H9 (cell line): ENCODE measurements at regions not wholly inside any gene's neighbourhood (a gene's known extent, or its start where the extent isn't known, plus 50 kb on each side); places are given as distances from the start of the nearest gene placed in this dataset.

Experiments
- DNase-seq: peaks from one replicate; pipeline ENCODE4 v3.0.0-alpha.2; 2017
- H2AFZ ChIP-seq: one replicate; pipeline ENCODE4 v1.6.1; 2013; ENCODE audit warnings: mild to moderate bottlenecking, low read length, control low read depth, moderate library complexity
- H2AK5ac ChIP-seq: 2 replicates; pipeline ENCODE4 v1.6.1; 2013; ENCODE audit warnings: low read length, control low read depth, mixed read lengths; ENCODE audit not compliant: insufficient read length
- H2BK120ac ChIP-seq: one replicate; pipeline ENCODE4 v1.6.1; 2013; ENCODE audit warnings: low read depth, mild to moderate bottlenecking, low read length, control low read depth, inconsistent platforms; ENCODE audit not compliant: poor library complexity, severe bottlenecking
- H2BK12ac ChIP-seq: 2 replicates; pipeline ENCODE4 v1.6.1; 2013; ENCODE audit warnings: low read length, control low read depth, mixed read lengths, low read depth; ENCODE audit not compliant: insufficient read length
- H2BK15ac ChIP-seq: 2 replicates; pipeline ENCODE4 v1.6.1; 2013; ENCODE audit warnings: low read depth, low read length, control low read depth
- H2BK20ac ChIP-seq: one replicate; pipeline ENCODE4 v1.6.1; 2013; ENCODE audit warnings: low read depth, mild to moderate bottlenecking, low read length, control low read depth, inconsistent platforms; ENCODE audit not compliant: poor library complexity, severe bottlenecking
- H2BK5ac ChIP-seq: 2 replicates; pipeline ENCODE4 v1.6.1; 2013; ENCODE audit warnings: low read length, control low read depth, mixed read lengths; ENCODE audit not compliant: insufficient read length
- H3K14ac ChIP-seq: 2 replicates; pipeline ENCODE4 v1.6.1; 2013; ENCODE audit warnings: low read length, control low read depth; ENCODE audit not compliant: insufficient read depth
- H3K18ac ChIP-seq: 2 replicates; pipeline ENCODE4 v1.6.1; 2013; ENCODE audit warnings: low read depth, mild to moderate bottlenecking, mixed read lengths, low read length, control low read depth; ENCODE audit not compliant: insufficient read length
- H3K23ac ChIP-seq: 2 replicates; pipeline ENCODE4 v1.6.1; 2013; ENCODE audit warnings: low read length, control low read depth, mixed read lengths, low read depth; ENCODE audit not compliant: insufficient read length
- H3K23me2 ChIP-seq: 2 replicates; pipeline ENCODE4 v1.6.1; 2013; ENCODE audit warnings: low read depth, mild to moderate bottlenecking, mixed read lengths, low read length, control low read depth; ENCODE audit not compliant: insufficient read length, poor library complexity, severe bottlenecking
- H3K27ac ChIP-seq: 2 replicates; pipeline ENCODE4 v1.5.1; 2013; ENCODE audit warnings: low read length, control low read depth, mixed read lengths, low read depth; ENCODE audit not compliant: insufficient read length
- H3K27me3 ChIP-seq: 2 replicates; pipeline ENCODE4 v1.6.1; 2013; ENCODE audit warnings: low read length, control low read depth, inconsistent platforms; ENCODE audit not compliant: insufficient read depth
- H3K4ac ChIP-seq: 2 replicates; pipeline ENCODE4 v1.6.1; 2013; ENCODE audit warnings: low read depth, mild to moderate bottlenecking, control low read depth, inconsistent platforms, low read length, moderate library complexity
- H3K4me1 ChIP-seq: 2 replicates; pipeline ENCODE4 v1.6.1; 2013; ENCODE audit warnings: low read length, control low read depth, inconsistent platforms; ENCODE audit not compliant: insufficient read depth
- H3K4me2 ChIP-seq: 2 replicates; pipeline ENCODE4 v1.6.1; 2013; ENCODE audit warnings: low read length, control low read depth, mixed read lengths; ENCODE audit not compliant: insufficient read length, insufficient read depth
- H3K56ac ChIP-seq: 2 replicates; pipeline ENCODE4 v1.6.1; 2013; ENCODE audit warnings: low read depth, mild to moderate bottlenecking, mixed read lengths, low read length, control low read depth; ENCODE audit not compliant: insufficient read length
- H3K79me1 ChIP-seq: 2 replicates; pipeline ENCODE4 v1.6.1; 2013; ENCODE audit warnings: low read depth, mild to moderate bottlenecking, moderate library complexity, low read length, control low read depth, inconsistent platforms; ENCODE audit not compliant: insufficient read depth, poor library complexity, severe bottlenecking
- H3K79me2 ChIP-seq: 2 replicates; pipeline ENCODE4 v1.6.1; 2013; ENCODE audit warnings: low read length, control low read depth, inconsistent platforms; ENCODE audit not compliant: insufficient read depth
- H3K9ac ChIP-seq: 2 replicates; pipeline ENCODE4 v1.6.1; 2013; ENCODE audit warnings: low read length, control low read depth, mixed read lengths; ENCODE audit not compliant: insufficient read length; ENCODE audit errors: extremely low read depth
- H3K9me3 ChIP-seq: one replicate; pipeline ENCODE4 v1.6.1; 2013; ENCODE audit warnings: low read depth, low read length, inconsistent platforms; ENCODE audit not compliant: control insufficient read depth
- H3T11ph ChIP-seq: one replicate; pipeline ENCODE4 v1.6.1; 2013; ENCODE audit warnings: mild to moderate bottlenecking, low read length, control low read depth, inconsistent platforms
- H4K20me1 ChIP-seq: one replicate; pipeline ENCODE4 v1.6.1; 2013; ENCODE audit not compliant: control insufficient read depth, insufficient read length, insufficient read depth
- H4K5ac ChIP-seq: 2 replicates; pipeline ENCODE4 v1.6.1; 2013; ENCODE audit warnings: low read depth, mild to moderate bottlenecking, mixed read lengths, low read length, control low read depth; ENCODE audit not compliant: insufficient read length
- H4K8ac ChIP-seq: replicated peaks from 2 replicates; pipeline ENCODE4 v1.6.1; 2013; ENCODE audit warnings: low read length, control low read depth, mixed read lengths, low read depth; ENCODE audit not compliant: insufficient read length
- H4K91ac ChIP-seq: 2 replicates; pipeline ENCODE4 v1.6.1; 2013; ENCODE audit warnings: low read depth, mild to moderate bottlenecking, moderate library complexity, mixed read lengths, low read length, control low read depth; ENCODE audit not compliant: insufficient read length
- H3K27ac Mint-ChIP-seq, 3 experiments: 2 replicates in 2 of 3; 3 replicates in 1 of 3; pipeline ENCODE4 v1.8.0; 2020 to 2021; ENCODE audit warnings: mixed read lengths in 3 of 3, mild to moderate bottlenecking in 1 of 3, moderate library complexity in 1 of 3
- H3K27me3 Mint-ChIP-seq: 2 replicates; pipeline ENCODE4 v1.8.0; 2021; ENCODE audit warnings: low read depth, mild to moderate bottlenecking, moderate library complexity, mixed read lengths
- H3K36me3 Mint-ChIP-seq, 3 experiments: 2 replicates in 2 of 3; 3 replicates in 1 of 3; pipeline ENCODE4 v1.8.0; 2020 to 2021; ENCODE audit warnings: low read depth in 3 of 3, mixed read lengths in 3 of 3; ENCODE audit not compliant: insufficient read depth in 1 of 3
- H3K4me1 Mint-ChIP-seq, 2 experiments: 2 replicates each; pipeline ENCODE4 v1.8.0; 2020; ENCODE audit warnings: mixed read lengths in 2 of 2
- H3K4me3 Mint-ChIP-seq, 2 experiments: 2 replicates in 1 of 2; 3 replicates in 1 of 2; pipeline ENCODE4 v1.8.0; 2020 to 2021; ENCODE audit warnings: mild to moderate bottlenecking in 2 of 2, mixed read lengths in 2 of 2, moderate library complexity in 1 of 2
- H3K9me3 Mint-ChIP-seq, 2 experiments: 2 replicates in 1 of 2; 3 replicates in 1 of 2; pipeline ENCODE4 v1.8.0; 2020; ENCODE audit warnings: mild to moderate bottlenecking in 2 of 2, mixed read lengths in 2 of 2, moderate library complexity in 1 of 2
- WGBS: extraction: QIAGEN DNeasy Blood & Tissue Kit; methylation state at CpG from one replicate; pipeline ENCODE4 v1.1.7; 2013; ENCODE audit warnings: missing lambda C conversion rate, low lambda C conversion rate, mixed read lengths; ENCODE audit not compliant: insufficient read length; ENCODE audit errors: extremely low coverage; 5-methylcytosine and 5-hydroxymethylcytosine counted together
- TF ChIP-seq, protein P1 (sequence below): fragments of 200-600 bp; sonication (generic); conservative IDR thresholded peaks from 3 replicates; pipeline ENCODE4 v1.8.0; 2021; ENCODE audit warnings: antibody characterized with exemption, mild to moderate bottlenecking

- Mint-ChIP-seq H3K27ac (no peak overlapping the region), H3K4me3 (no peak overlapping the region), H3K9me3 (peaks cover 20 to 24% of the 10 kb centered on the region in 2 experiments), H3K4me1 (no peaks in the 10 kb centered on the region), H3K36me3 (peaks cover 76 to 84% (median 81%) of the 10 kb centered on the region in 3 experiments), H3K27me3 (no peaks in the 10 kb centered on the region)
- Histone ChIP-seq H3K79me1 (no peaks in the 10 kb centered on the region), H3K56ac (no peak overlapping the region), H2AK5ac (no peak overlapping the region), H3K9me3 (no peaks in the 10 kb centered on the region), H3K79me2 (no peaks in the 10 kb centered on the region), H3T11ph (no peak overlapping the region), H3K4me2 (no peak overlapping the region), H3K27me3 (no peaks in the 10 kb centered on the region), H3K9ac (no peak overlapping the region), H3K4me1 (no peaks in the 10 kb centered on the region), H2BK12ac (no peak overlapping the region), H2BK15ac (no peak overlapping the region), H2BK120ac (no peak overlapping the region), H4K5ac (no peak overlapping the region), H3K14ac (no peak overlapping the region), H4K20me1 (no peaks in the 10 kb centered on the region), H2AFZ (no peak overlapping the region), H3K27ac (no peak overlapping the region), H2BK5ac (no peak overlapping the region), H4K91ac (no peak overlapping the region), H2BK20ac (no peak overlapping the region), H3K18ac (no peak overlapping the region), H3K4ac (no peak overlapping the region), H3K23me2 (no peaks in the 10 kb centered on the region), H4K8ac (no peak overlapping the region), H3K23ac (no peak overlapping the region)
- TF ChIP-seq, protein P1, sequence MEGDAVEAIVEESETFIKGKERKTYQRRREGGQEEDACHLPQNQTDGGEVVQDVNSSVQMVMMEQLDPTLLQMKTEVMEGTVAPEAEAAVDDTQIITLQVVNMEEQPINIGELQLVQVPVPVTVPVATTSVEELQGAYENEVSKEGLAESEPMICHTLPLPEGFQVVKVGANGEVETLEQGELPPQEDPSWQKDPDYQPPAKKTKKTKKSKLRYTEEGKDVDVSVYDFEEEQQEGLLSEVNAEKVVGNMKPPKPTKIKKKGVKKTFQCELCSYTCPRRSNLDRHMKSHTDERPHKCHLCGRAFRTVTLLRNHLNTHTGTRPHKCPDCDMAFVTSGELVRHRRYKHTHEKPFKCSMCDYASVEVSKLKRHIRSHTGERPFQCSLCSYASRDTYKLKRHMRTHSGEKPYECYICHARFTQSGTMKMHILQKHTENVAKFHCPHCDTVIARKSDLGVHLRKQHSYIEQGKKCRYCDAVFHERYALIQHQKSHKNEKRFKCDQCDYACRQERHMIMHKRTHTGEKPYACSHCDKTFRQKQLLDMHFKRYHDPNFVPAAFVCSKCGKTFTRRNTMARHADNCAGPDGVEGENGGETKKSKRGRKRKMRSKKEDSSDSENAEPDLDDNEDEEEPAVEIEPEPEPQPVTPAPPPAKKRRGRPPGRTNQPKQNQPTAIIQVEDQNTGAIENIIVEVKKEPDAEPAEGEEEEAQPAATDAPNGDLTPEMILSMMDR: no peak
- DNase-seq: no peak
- WGBS: no CpG with 5 or more reads among the region's 12 CpGs
These were observed 197.3 kb downstream of the OR13H1 start for GRCh38 chrX:131741103-131741581.
